ENCODE measurements at regions not wholly inside any gene's neighbourhood (a gene's known extent, or its start where the extent isn't known, plus 50 kb on each side); places are given as distances from the start of the nearest gene placed in this dataset.

GRCh38 chr2:78120275-78120674, 598.1 kb upstream of the LRRTM4 start:
- Histone ChIP-seq H3K4me2 (ENCODE audit: low read depth, low read length) (no peak overlapping the region), H3K36me3 (replicated peaks in 1 of 2; ENCODE audit: control insufficient read depth in 1 of 2, insufficient read depth in 2 of 2, low read length in 2 of 2) (no peaks in the 10 kb centered on the region), H3K27ac (ENCODE audit: extremely low read length, insufficient read depth, low read length) (no peak overlapping the region), H4K20me1 (ENCODE audit: insufficient read depth, low read length) (no peaks in the 10 kb centered on the region), H3K79me2 (ENCODE audit: insufficient read depth, low read length) (no peaks in the 10 kb centered on the region), H3K27me3 (ENCODE audit: control insufficient read depth in 1 of 2, insufficient read depth in 2 of 2, low read length in 2 of 2) (no peaks in the 10 kb centered on the region), H3K9ac (ENCODE audit: insufficient read depth, low read depth, low read length) (no peak overlapping the region), H3K4me1 (ENCODE audit: insufficient read depth, low read length) (no peaks in the 10 kb centered on the region), H3K4me3 (replicated peaks in 1 of 3; ENCODE audit: insufficient read depth in 1 of 3, low read depth in 2 of 3, low read length in 3 of 3) (no peak overlapping the region), H2AFZ (ENCODE audit: low read length) (no peak overlapping the region), H3K9me3 (ENCODE audit: low read length) (no peaks in the 10 kb centered on the region)
- DNase-seq (ENCODE audit: low spot score), result no peak
- ATAC-seq, result no peak
- POLR2A ChIA-PET, result no interaction called here
- no peak for FAIRE-seq
- TF ChIP-seq ZNF343 (CRISPR knock-in tag; IDR thresholded peaks at IDR 0.05), result no peak
- no peak for TF ChIP-seq REXO4 (CRISPR knock-in tag; IDR thresholded peaks at IDR 0.05; ENCODE audit: borderline replicate concordance)
- intact Hi-C loops (cut with micrococcal nuclease; ENCODE audit: unreplicated experiment) (no loop called here), in situ Hi-C loops (cut with HindIII; ENCODE audit: extremely low pct_ligation_motif_present, low pct_unique_long_range_greater_than_20kb) (no loop called here)
- no TSS peak for BruUV-seq (replicated peaks)
- CTCF ChIA-PET (ENCODE audit: low intra/inter-chr PET ratio, low total read pairs), result no interaction called here
- 97% methylated on average over 2 of the region's 2 CpGs for WGBS (ENCODE audit: low lambda C conversion rate)

GRCh38 chr2:78125042-78125441, 602.9 kb upstream of the LRRTM4 start:
- Histone ChIP-seq H3K36me3 (replicated peaks in 1 of 2; ENCODE audit: control insufficient read depth in 1 of 2, insufficient read depth in 2 of 2, low read length in 2 of 2) (no peaks in the 10 kb centered on the region), H4K20me1 (ENCODE audit: insufficient read depth, low read length) (no peaks in the 10 kb centered on the region), H3K4me1 (ENCODE audit: insufficient read depth, low read length) (no peaks in the 10 kb centered on the region), H3K9me3 (ENCODE audit: low read length) (no peaks in the 10 kb centered on the region), H3K79me2 (ENCODE audit: insufficient read depth, low read length) (no peaks in the 10 kb centered on the region), H2AFZ (ENCODE audit: low read length) (no peak overlapping the region), H3K9ac (ENCODE audit: insufficient read depth, low read depth, low read length) (no peak overlapping the region), H3K27me3 (ENCODE audit: control insufficient read depth in 1 of 2, insufficient read depth in 2 of 2, low read length in 2 of 2) (no peaks in the 10 kb centered on the region), H3K4me3 (replicated peaks in 1 of 3; ENCODE audit: insufficient read depth in 1 of 3, low read depth in 2 of 3, low read length in 3 of 3) (no peak overlapping the region), H3K27ac (ENCODE audit: extremely low read length, insufficient read depth, low read length) (no peak overlapping the region), H3K4me2 (ENCODE audit: low read depth, low read length) (no peak overlapping the region)
- intact Hi-C loops (cut with micrococcal nuclease; ENCODE audit: unreplicated experiment), result no loop called here
- POLR2A ChIA-PET, result no interaction called here
- TF ChIP-seq ZFP37 (CRISPR knock-in tag; IDR thresholded peaks at IDR 0.05; ENCODE audit: borderline replicate concordance), result no peak
- TF ChIP-seq ZC3H4 (CRISPR knock-in tag; IDR thresholded peaks at IDR 0.05; ENCODE audit: borderline replicate concordance), result no peak
- no peak for TF ChIP-seq HOMEZ (CRISPR knock-in tag; IDR thresholded peaks at IDR 0.05; ENCODE audit: low read depth)
- no peak for TF ChIP-seq MIER2 (CRISPR knock-in tag; IDR thresholded peaks at IDR 0.05)
- TF ChIP-seq ZNF569 (CRISPR knock-in tag; IDR thresholded peaks at IDR 0.05; ENCODE audit: borderline replicate concordance), result no peak
- TF ChIP-seq ZNF550 (CRISPR knock-in tag; IDR thresholded peaks at IDR 0.05; ENCODE audit: borderline replicate concordance), result no peak
- 0 out of 2 replicates have a peak, but pooled peaks have one; percentile 18 for TF ChIP-seq POLR2AphosphoS5 (IDR thresholded peaks at IDR 0.05; ENCODE audit: low read depth, low read length)
- peak; percentile 96 for TF ChIP-seq RBM22 (optimal IDR thresholded peaks at IDR 0.05; ENCODE audit: low read length)
- no peak for DNase-seq (ENCODE audit: low spot score)
- 93% methylated on average over 3 of the region's 3 CpGs for WGBS (ENCODE audit: low lambda C conversion rate)
- in situ Hi-C loops (cut with HindIII; ENCODE audit: extremely low pct_ligation_motif_present, low pct_unique_long_range_greater_than_20kb), result no loop called here
- ATAC-seq, result no peak
- no TSS peak for BruUV-seq (replicated peaks)
- CTCF ChIA-PET (ENCODE audit: low intra/inter-chr PET ratio, low total read pairs), result no interaction called here
- no peak for FAIRE-seq

Data from HepG2 (cell line).